ENCODE measurements at regions not wholly inside any gene's neighbourhood (a gene's known extent, or its start where the extent isn't known, plus 50 kb on each side); places are given as distances from the start of the nearest gene placed in this dataset.

- no peak for DNase-seq
Measured at GRCh38 chr9:89798547-89799120, 193.8 kb downstream of the GADD45G start.

GRCh38 chr9:89799221-89799620, 194.4 kb downstream of the GADD45G start:
- no peak for DNase-seq

- DNase-seq: no peak
Measured at GRCh38 chr9:89799766-89800165, 195.0 kb downstream of the GADD45G start.

- no peak for DNase-seq
Measured at GRCh38 chr9:89801341-89801740, 196.5 kb downstream of the GADD45G start.

GRCh38 chr9:89801742-89802670, 197.2 kb downstream of the GADD45G start:
- no peak for DNase-seq

- DNase-seq: no peak
Measured at GRCh38 chr9:89802781-89803355, 198.1 kb downstream of the GADD45G start.

- no peak for DNase-seq
Measured at GRCh38 chr9:89803403-89803802, 198.6 kb downstream of the GADD45G start.

- no peak for DNase-seq
Measured at GRCh38 chr9:89804766-89805531, 200.1 kb downstream of the GADD45G start.

GRCh38 chr9:89805571-89806292, 200.9 kb downstream of the GADD45G start:
- DNase-seq: no peak

- DNase-seq: no peak
Measured at GRCh38 chr9:89806371-89807100, 201.7 kb downstream of the GADD45G start.

GRCh38 chr9:89807101-89807395, 202.2 kb downstream of the GADD45G start:
- DNase-seq: no peak

- DNase-seq: no peak
Measured at GRCh38 chr9:89807682-89808075, 202.9 kb downstream of the GADD45G start.

GRCh38 chr9:89808076-89808755, 203.4 kb downstream of the GADD45G start:
- DNase-seq: no peak

GRCh38 chr9:89808756-89809181, 204.0 kb downstream of the GADD45G start:
- DNase-seq: no peak

- DNase-seq: no peak
Measured at GRCh38 chr9:89810431-89810830, 205.6 kb downstream of the GADD45G start.

- DNase-seq: no peak
Measured at GRCh38 chr9:89811356-89811755, 206.5 kb downstream of the GADD45G start.

GRCh38 chr9:89811886-89812450, 207.2 kb downstream of the GADD45G start:
- DNase-seq: no peak

- DNase-seq: no peak
Measured at GRCh38 chr9:89812556-89813181, 207.9 kb downstream of the GADD45G start.

GRCh38 chr9:89813482-89813881, 208.7 kb downstream of the GADD45G start:
- DNase-seq: no peak

- no peak for DNase-seq
Measured at GRCh38 chr9:89814340-89815040, 209.7 kb downstream of the GADD45G start.
